ENCODE measurements at regions not wholly inside any gene's neighbourhood (a gene's known extent, or its start where the extent isn't known, plus 50 kb on each side); places are given as distances from the start of the nearest gene placed in this dataset.

GRCh38 chr11:70783821-70784220 is 385.5 kb downstream of the CTTN start:
- Histone ChIP-seq H2AFZ (ENCODE audit: low read length) (no peak overlapping the region), H3K27me3 (ENCODE audit: control insufficient read depth in 3 of 3, insufficient read depth in 3 of 3, low read depth in 1 of 3, low read length in 3 of 3) (no peaks in the 10 kb centered on the region), H4K8ac (ENCODE audit: low read depth, low read length) (no peak overlapping the region), H2AK5ac (ENCODE audit: low read depth, low read length) (no peak overlapping the region), H3K14ac (ENCODE audit: low read length) (no peak overlapping the region), H3K9me3 (replicated peaks in 1 of 2; ENCODE audit: control insufficient read depth in 2 of 2, insufficient read depth in 1 of 2, low read depth in 1 of 2, low read length in 2 of 2) (peaks cover 4 to 9% of the 10 kb centered on the region in 2 donors), H3K27ac (replicated peaks; ENCODE audit: low read length) (no peak overlapping the region), H4K91ac (ENCODE audit: low read depth, low read length, poor library complexity) (no peak overlapping the region), H3K4me3 (ENCODE audit: low read length in 2 of 2) (no peak overlapping the region), H3K36me3 (replicated peaks in 1 of 2; ENCODE audit: control insufficient read depth in 2 of 2, insufficient read depth in 2 of 2, low read length in 2 of 2) (peaks cover 0 to 3% of the 10 kb centered on the region in 2 donors), H2BK5ac (ENCODE audit: low read length) (no peak overlapping the region), H2BK120ac (ENCODE audit: low read depth, low read length) (no peak overlapping the region), H3K4me1 (ENCODE audit: control insufficient read depth in 2 of 2, insufficient read depth in 1 of 2, low read depth in 1 of 2, low read length in 2 of 2) (peaks cover 0 to 6% of the 10 kb centered on the region in 2 donors), H3K9ac (ENCODE audit: low read depth, low read length, poor library complexity) (no peak overlapping the region), H3K4me2 (ENCODE audit: insufficient read depth, low read length, poor library complexity, severe bottlenecking) (no peak overlapping the region), H3K18ac (ENCODE audit: low read length) (no peak overlapping the region), H3K79me1 (ENCODE audit: low read depth, low read length) (peaks cover 3% of the 10 kb centered on the region), H2BK15ac (ENCODE audit: low read length) (no peak overlapping the region), H3K4ac (ENCODE audit: low read length) (no peak overlapping the region), H2BK12ac (ENCODE audit: low read length) (no peak overlapping the region), H3K23ac (ENCODE audit: low read depth, low read length, poor library complexity) (no peak overlapping the region)
- whole genome bisulfite sequencing, 2 donors (ENCODE audit: extremely low coverage in 2 of 2, insufficient read length in 2 of 2, insufficient replicate concordance in 1 of 2), result no CpG with 5 or more reads among the region's 7 CpGs
- DNase-seq (ENCODE audit: low spot score), result no peak

- H3K9ac ChIP-seq (ENCODE audit: low read depth, low read length, poor library complexity), result no peak overlapping the region
- H3K14ac ChIP-seq (ENCODE audit: low read length), result no peak overlapping the region
- no peak overlapping the region for H3K4me3 ChIP-seq (ENCODE audit: low read length in 2 of 2)
- H3K18ac ChIP-seq (ENCODE audit: low read length), result peak overlapping the region; percentile 52
- no peak overlapping the region for H4K8ac ChIP-seq (ENCODE audit: low read depth, low read length)
- peak overlapping the region; percentile 30 for H2BK5ac ChIP-seq (ENCODE audit: low read length)
- H2BK120ac ChIP-seq (ENCODE audit: low read depth, low read length), result no peak overlapping the region
- H4K91ac ChIP-seq (ENCODE audit: low read depth, low read length, poor library complexity), result no peak overlapping the region
- no peak overlapping the region for H3K4ac ChIP-seq (ENCODE audit: low read length)
- peaks cover 0 to 2% of the 10 kb centered on the region in 2 donors for H3K4me1 ChIP-seq (ENCODE audit: control insufficient read depth in 2 of 2, insufficient read depth in 1 of 2, low read depth in 1 of 2, low read length in 2 of 2)
- H2BK12ac ChIP-seq (ENCODE audit: low read length), result no peak overlapping the region
- no peak overlapping the region for H3K27ac ChIP-seq (replicated peaks; ENCODE audit: low read length)
- no peak overlapping the region for H2AFZ ChIP-seq (ENCODE audit: low read length)
- H3K23ac ChIP-seq (ENCODE audit: low read depth, low read length, poor library complexity), result no peak overlapping the region
- WGBS, 2 donors (ENCODE audit: extremely low coverage in 2 of 2, insufficient read length in 2 of 2, insufficient replicate concordance in 1 of 2), result no CpG with 5 or more reads among the region's 5 CpGs
- no peak overlapping the region for H2AK5ac ChIP-seq (ENCODE audit: low read depth, low read length)
- H3K9me3 ChIP-seq (replicated peaks in 1 of 2; ENCODE audit: control insufficient read depth in 2 of 2, insufficient read depth in 1 of 2, low read depth in 1 of 2, low read length in 2 of 2), result peaks cover 4 to 9% of the 10 kb centered on the region in 2 donors
- H3K27me3 ChIP-seq (ENCODE audit: control insufficient read depth in 3 of 3, insufficient read depth in 3 of 3, low read depth in 1 of 3, low read length in 3 of 3), result no peaks in the 10 kb centered on the region
- H2BK15ac ChIP-seq (ENCODE audit: low read length), result no peak overlapping the region
- peaks cover 3% of the 10 kb centered on the region for H3K79me1 ChIP-seq (ENCODE audit: low read depth, low read length)
- DNase-seq (ENCODE audit: low spot score), result no peak
- no peak overlapping the region for H3K4me2 ChIP-seq (ENCODE audit: insufficient read depth, low read length, poor library complexity, severe bottlenecking)
- peaks cover 0 to 3% of the 10 kb centered on the region in 2 donors for H3K36me3 ChIP-seq (replicated peaks in 1 of 2; ENCODE audit: control insufficient read depth in 2 of 2, insufficient read depth in 2 of 2, low read length in 2 of 2)
Measured at GRCh38 chr11:70785372-70785771, 387.0 kb downstream of the CTTN start.

- H3K4me1 ChIP-seq (ENCODE audit: control insufficient read depth in 2 of 2, insufficient read depth in 1 of 2, low read depth in 1 of 2, low read length in 2 of 2), result peaks cover 0 to 2% of the 10 kb centered on the region in 2 donors
- H3K18ac ChIP-seq (ENCODE audit: low read length), result no peak overlapping the region
- H3K27me3 ChIP-seq (ENCODE audit: control insufficient read depth in 3 of 3, insufficient read depth in 3 of 3, low read depth in 1 of 3, low read length in 3 of 3), result no peaks in the 10 kb centered on the region
- no peak overlapping the region for H2BK5ac ChIP-seq (ENCODE audit: low read length)
- no peak overlapping the region for H3K4me2 ChIP-seq (ENCODE audit: insufficient read depth, low read length, poor library complexity, severe bottlenecking)
- WGBS, 2 donors (ENCODE audit: extremely low coverage in 2 of 2, insufficient read length in 2 of 2, insufficient replicate concordance in 1 of 2), result no CpG with 5 or more reads among the region's 6 CpGs
- H3K27ac ChIP-seq (replicated peaks; ENCODE audit: low read length), result no peak overlapping the region
- no peak overlapping the region for H2BK12ac ChIP-seq (ENCODE audit: low read length)
- no peak overlapping the region for H3K4ac ChIP-seq (ENCODE audit: low read length)
- no peak overlapping the region for H4K91ac ChIP-seq (ENCODE audit: low read depth, low read length, poor library complexity)
- H2AK5ac ChIP-seq (ENCODE audit: low read depth, low read length), result peak overlapping the region; percentile 13
- H3K9ac ChIP-seq (ENCODE audit: low read depth, low read length, poor library complexity), result no peak overlapping the region
- no peak for DNase-seq (ENCODE audit: low spot score)
- no peak overlapping the region for H2BK15ac ChIP-seq (ENCODE audit: low read length)
- no peak overlapping the region for H4K8ac ChIP-seq (ENCODE audit: low read depth, low read length)
- no peak overlapping the region for H3K23ac ChIP-seq (ENCODE audit: low read depth, low read length, poor library complexity)
- H3K9me3 ChIP-seq (replicated peaks in 1 of 2; ENCODE audit: control insufficient read depth in 2 of 2, insufficient read depth in 1 of 2, low read depth in 1 of 2, low read length in 2 of 2), result peaks cover 9 to 14% of the 10 kb centered on the region in 2 donors
- H2BK120ac ChIP-seq (ENCODE audit: low read depth, low read length), result no peak overlapping the region
- H3K36me3 ChIP-seq (replicated peaks in 1 of 2; ENCODE audit: control insufficient read depth in 2 of 2, insufficient read depth in 2 of 2, low read length in 2 of 2), result peaks cover 0 to 4% of the 10 kb centered on the region in 2 donors
- H3K14ac ChIP-seq (ENCODE audit: low read length), result no peak overlapping the region
- H3K79me1 ChIP-seq (ENCODE audit: low read depth, low read length), result peaks cover 3% of the 10 kb centered on the region
- no peak overlapping the region for H3K4me3 ChIP-seq (ENCODE audit: low read length in 2 of 2)
- no peak overlapping the region for H2AFZ ChIP-seq (ENCODE audit: low read length)
Measured at GRCh38 chr11:70786021-70786665, 387.8 kb downstream of the CTTN start.

- Histone ChIP-seq H2BK120ac (ENCODE audit: low read depth, low read length) (peak overlapping the region; percentile 35), H3K4me1 (ENCODE audit: control insufficient read depth in 2 of 2, insufficient read depth in 1 of 2, low read depth in 1 of 2, low read length in 2 of 2) (peaks cover 0 to 2% of the 10 kb centered on the region in 2 donors), H3K27ac (replicated peaks; ENCODE audit: low read length) (no peak overlapping the region), H3K27me3 (ENCODE audit: control insufficient read depth in 3 of 3, insufficient read depth in 3 of 3, low read depth in 1 of 3, low read length in 3 of 3) (no peaks in the 10 kb centered on the region), H3K23ac (ENCODE audit: low read depth, low read length, poor library complexity) (no peak overlapping the region), H3K4ac (ENCODE audit: low read length) (no peak overlapping the region), H2BK15ac (ENCODE audit: low read length) (no peak overlapping the region), H3K14ac (ENCODE audit: low read length) (no peak overlapping the region), H4K91ac (ENCODE audit: low read depth, low read length, poor library complexity) (no peak overlapping the region), H3K4me3 (ENCODE audit: low read length in 2 of 2) (no peak overlapping the region), H2AFZ (ENCODE audit: low read length) (peak overlapping the region; percentile 58), H2BK5ac (ENCODE audit: low read length) (no peak overlapping the region), H2AK5ac (ENCODE audit: low read depth, low read length) (no peak overlapping the region), H3K18ac (ENCODE audit: low read length) (no peak overlapping the region), H3K36me3 (replicated peaks in 1 of 2; ENCODE audit: control insufficient read depth in 2 of 2, insufficient read depth in 2 of 2, low read length in 2 of 2) (peaks cover 0 to 4% of the 10 kb centered on the region in 2 donors), H4K8ac (ENCODE audit: low read depth, low read length) (no peak overlapping the region), H3K9me3 (replicated peaks in 1 of 2; ENCODE audit: control insufficient read depth in 2 of 2, insufficient read depth in 1 of 2, low read depth in 1 of 2, low read length in 2 of 2) (peaks cover 16 to 26% of the 10 kb centered on the region in 2 donors), H3K9ac (ENCODE audit: low read depth, low read length, poor library complexity) (no peak overlapping the region), H2BK12ac (ENCODE audit: low read length) (no peak overlapping the region), H3K79me1 (ENCODE audit: low read depth, low read length) (peaks cover 3% of the 10 kb centered on the region), H3K4me2 (ENCODE audit: insufficient read depth, low read length, poor library complexity, severe bottlenecking) (no peak overlapping the region)
- WGBS, 2 donors (ENCODE audit: extremely low coverage in 2 of 2, insufficient read length in 2 of 2, insufficient replicate concordance in 1 of 2), result no CpG with 5 or more reads among the region's 18 CpGs
- no peak for DNase-seq (ENCODE audit: low spot score)
Measured at GRCh38 chr11:70788248-70789022, 390.1 kb downstream of the CTTN start.
